Memory B cell (primary cell): ENCODE measurements at regions not wholly inside any gene's neighbourhood (a gene's known extent, or its start where the extent isn't known, plus 50 kb on each side); places are given as distances from the start of the nearest gene placed in this dataset.

ENCODE experiments used
- ATAC-seq: fragments of 150-1000 bp; cut with Tn5 transposase; 2 replicates; pipeline ENCODE4 v1.10.0; 2021; ENCODE audit warnings: low read depth, mild to moderate bottlenecking, moderate library complexity
- DNase-seq, 2 donors: peaks; one replicate each; pipeline ENCODE4 v3.0.0; 2022; ENCODE audit warnings: low spot score in 2 of 2
- H3K27ac Mint-ChIP-seq: one replicate; pipeline ENCODE4 v1.8.0; 2022; ENCODE audit warnings: mild to moderate bottlenecking, moderate library complexity, mixed read lengths
- H3K27me3 Mint-ChIP-seq: one replicate; pipeline ENCODE4 v1.8.0; 2022; ENCODE audit warnings: mixed read lengths
- H3K36me3 Mint-ChIP-seq: one replicate; pipeline ENCODE4 v1.8.0; 2022; ENCODE audit warnings: mild to moderate bottlenecking, mixed read lengths
- H3K4me1 Mint-ChIP-seq: one replicate; pipeline ENCODE4 v1.8.0; 2022; ENCODE audit warnings: mixed read lengths
- H3K4me3 Mint-ChIP-seq: one replicate; pipeline ENCODE4 v1.8.0; 2022; ENCODE audit warnings: mild to moderate bottlenecking, moderate library complexity, mixed read lengths
- H3K9me3 Mint-ChIP-seq: one replicate; pipeline ENCODE4 v1.8.0; 2022; ENCODE audit warnings: mixed read lengths

DNA sequence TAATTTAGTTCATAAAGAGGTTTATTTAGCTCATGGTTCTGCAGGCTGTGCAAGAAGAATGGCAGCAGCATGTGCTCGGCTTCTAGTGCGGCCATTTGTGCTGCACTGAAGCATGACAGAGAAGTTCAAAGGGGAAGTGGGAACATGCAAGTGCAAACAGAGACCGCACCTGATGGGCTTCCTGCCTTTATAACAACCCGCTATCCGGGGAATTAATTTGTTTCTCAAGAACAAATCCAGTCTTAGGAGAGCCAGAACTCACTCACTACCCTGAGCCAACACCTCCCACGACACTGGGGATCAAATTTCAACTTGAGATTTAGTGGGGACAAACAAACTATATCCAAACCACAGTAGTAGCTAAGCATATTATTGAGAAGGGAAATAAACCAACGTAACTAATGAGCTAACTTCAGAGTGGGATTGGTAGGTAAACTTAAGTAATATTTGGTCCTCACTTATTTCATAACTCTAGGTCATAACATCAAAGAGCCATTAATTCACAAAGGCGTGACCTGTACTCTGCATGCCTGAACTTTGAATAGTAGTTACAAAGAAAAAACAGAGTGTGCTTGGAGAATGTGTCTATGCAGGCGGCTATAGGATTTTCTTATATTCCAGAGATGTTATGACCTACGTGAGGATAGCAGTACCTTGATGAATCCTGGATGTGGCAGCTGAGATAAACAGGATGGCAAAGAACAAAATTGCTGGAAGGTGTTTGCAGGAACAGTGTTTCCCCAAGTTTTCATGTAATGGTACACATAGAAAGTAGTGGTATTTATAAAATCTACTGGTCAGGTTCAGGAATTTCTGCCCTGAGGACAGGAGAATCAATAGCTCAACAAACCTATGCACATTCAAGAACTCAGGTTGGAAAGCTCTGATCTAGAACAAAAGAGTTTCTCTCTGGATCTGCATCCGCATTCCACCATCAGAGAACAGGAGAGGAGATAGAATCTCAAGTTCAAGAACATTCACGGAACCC lies 845.9 kb upstream of the ID2 start:
- H3K4me3 Mint-ChIP-seq, result no peak overlapping the region
- ATAC-seq, result peak; percentile 53

DNA sequence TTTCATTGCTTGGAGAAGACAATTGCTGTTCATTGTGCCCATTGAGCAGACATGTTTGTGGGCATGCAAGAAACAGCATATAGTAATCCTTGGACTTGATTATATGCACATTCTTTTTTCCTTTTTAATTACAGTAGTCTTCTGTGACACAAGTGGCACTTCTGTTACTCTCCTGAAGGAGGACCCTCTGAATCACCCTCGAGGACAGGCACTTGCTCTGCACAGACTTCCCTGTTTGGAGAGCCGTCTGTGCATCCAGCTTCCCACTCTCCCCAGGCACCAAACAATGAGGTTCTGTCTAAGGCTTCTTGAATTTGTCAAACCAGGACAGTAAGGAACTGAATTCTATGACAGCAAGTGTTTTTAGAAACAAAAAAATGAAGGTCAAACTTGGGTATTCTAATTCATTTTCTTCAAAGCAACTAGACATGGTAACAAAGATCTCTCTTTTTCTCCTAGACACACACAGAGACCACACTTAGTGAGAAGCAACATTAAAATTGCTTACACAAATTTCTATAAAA lies 844.6 kb upstream of the ID2 start:
- peaks cover 4% of the 10 kb centered on the region for H3K27me3 Mint-ChIP-seq

More for the DNA sequence above, 845.9 kb upstream of the ID2 start:
- Mint-ChIP-seq H3K36me3 (no peaks in the 10 kb centered on the region), H3K9me3 (peaks cover 4% of the 10 kb centered on the region), H3K27me3 (peaks cover 5% of the 10 kb centered on the region), H3K27ac (no peak overlapping the region), H3K4me1 (peaks cover 2% of the 10 kb centered on the region)
- no peak for DNase-seq

DNA sequence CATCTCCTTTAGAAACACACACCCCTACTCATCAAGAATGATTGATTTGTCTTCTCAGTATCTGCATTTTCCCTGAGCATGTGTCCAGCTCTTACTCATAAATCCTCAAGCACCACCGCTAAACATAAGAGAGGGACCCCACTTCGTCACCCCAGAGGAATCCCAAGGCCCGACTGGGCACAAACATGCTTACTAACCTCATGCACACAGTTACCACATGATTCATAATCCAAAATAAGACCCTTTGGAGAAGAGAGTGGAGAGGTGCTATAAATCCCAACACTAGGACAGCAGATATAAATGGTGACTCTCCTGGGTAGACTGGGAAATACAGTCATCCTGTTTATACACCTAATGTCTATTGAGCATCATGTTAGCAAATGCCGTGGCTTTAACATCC lies 843.2 kb upstream of the ID2 start:
- no peak for ATAC-seq
- H3K27ac Mint-ChIP-seq, result no peak overlapping the region
- H3K27me3 Mint-ChIP-seq, result peaks cover 6% of the 10 kb centered on the region
- H3K4me1 Mint-ChIP-seq, result peaks cover 2% of the 10 kb centered on the region
- H3K36me3 Mint-ChIP-seq, result no peaks in the 10 kb centered on the region
- peaks cover 7% of the 10 kb centered on the region for H3K9me3 Mint-ChIP-seq
- no peak overlapping the region for H3K4me3 Mint-ChIP-seq
- no peak for DNase-seq

More for the DNA sequence above, 844.6 kb upstream of the ID2 start:
- no peak for ATAC-seq
- DNase-seq, result no peak
- no peaks in the 10 kb centered on the region for H3K36me3 Mint-ChIP-seq
- H3K9me3 Mint-ChIP-seq, result peaks cover 6% of the 10 kb centered on the region
- no peak overlapping the region for H3K4me3 Mint-ChIP-seq
- H3K4me1 Mint-ChIP-seq, result peaks cover 2% of the 10 kb centered on the region
- H3K27ac Mint-ChIP-seq, result no peak overlapping the region

DNA sequence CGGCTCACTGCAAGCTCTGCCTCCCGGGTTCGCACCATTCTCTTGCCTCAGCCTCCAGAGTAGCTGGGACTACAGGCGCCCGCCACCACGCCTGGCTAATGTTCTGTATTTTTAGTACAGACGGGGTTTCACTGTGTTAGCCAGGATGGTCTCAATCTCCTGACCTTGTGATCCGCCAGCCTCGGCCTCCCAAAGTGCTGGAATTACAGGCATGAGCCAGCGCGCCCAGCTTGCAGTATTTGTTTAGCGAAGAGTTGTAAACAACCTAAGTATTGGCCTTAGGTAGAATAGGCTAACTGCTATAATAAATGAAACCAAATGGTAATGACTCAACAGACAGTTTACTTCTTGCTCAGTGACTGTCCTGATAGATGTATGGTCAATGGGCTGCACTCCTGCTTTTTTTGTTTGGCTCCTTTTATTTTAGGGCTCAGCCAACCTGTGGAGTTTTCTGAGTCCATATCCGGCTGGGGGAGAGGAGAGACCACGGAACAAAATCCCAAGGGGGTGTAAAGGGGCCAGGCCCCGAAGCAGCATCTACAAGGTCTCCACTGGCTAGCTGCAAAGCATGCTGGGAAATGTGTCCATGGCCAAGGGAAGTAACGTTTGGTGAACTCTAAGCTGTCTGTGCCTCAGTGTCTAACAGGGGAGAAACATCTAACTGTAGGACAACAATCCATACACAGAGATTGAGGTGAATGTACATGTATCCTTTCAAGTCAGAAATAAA lies 841.0 kb upstream of the ID2 start:
- no peak for DNase-seq
- Mint-ChIP-seq H3K27me3 (peaks cover 7% of the 10 kb centered on the region), H3K27ac (no peak overlapping the region), H3K36me3 (no peaks in the 10 kb centered on the region), H3K9me3 (peaks cover 7% of the 10 kb centered on the region), H3K4me1 (peaks cover under 1% of the 10 kb centered on the region), H3K4me3 (no peak overlapping the region)
- no peak for ATAC-seq

DNA sequence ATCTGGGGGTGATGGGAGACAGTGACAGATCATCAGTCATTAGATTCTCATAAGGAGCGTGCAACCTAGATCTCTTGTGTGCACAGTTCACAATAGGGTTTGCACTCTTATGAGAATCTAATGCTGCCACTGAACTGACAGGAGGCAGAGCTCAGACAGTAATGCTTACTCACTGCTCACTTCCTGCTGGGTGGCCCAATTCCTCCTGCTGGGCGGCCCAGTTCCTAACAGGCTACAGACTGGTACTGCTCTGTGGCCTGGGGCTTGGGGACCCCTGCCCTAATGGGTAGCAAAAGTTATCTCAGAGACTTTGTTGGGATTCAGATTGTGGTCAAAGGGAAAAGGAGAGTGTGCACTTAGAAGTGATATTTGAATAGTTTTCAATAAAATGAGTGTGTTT lies 840.1 kb upstream of the ID2 start:
- H3K36me3 Mint-ChIP-seq, result no peaks in the 10 kb centered on the region
- peaks cover 7% of the 10 kb centered on the region for H3K9me3 Mint-ChIP-seq
- peaks cover 7% of the 10 kb centered on the region for H3K27me3 Mint-ChIP-seq
- DNase-seq (no peak), ATAC-seq (no peak)
- H3K27ac Mint-ChIP-seq, result no peak overlapping the region
- H3K4me3 Mint-ChIP-seq, result no peak overlapping the region
- H3K4me1 Mint-ChIP-seq, result no peaks in the 10 kb centered on the region

DNA sequence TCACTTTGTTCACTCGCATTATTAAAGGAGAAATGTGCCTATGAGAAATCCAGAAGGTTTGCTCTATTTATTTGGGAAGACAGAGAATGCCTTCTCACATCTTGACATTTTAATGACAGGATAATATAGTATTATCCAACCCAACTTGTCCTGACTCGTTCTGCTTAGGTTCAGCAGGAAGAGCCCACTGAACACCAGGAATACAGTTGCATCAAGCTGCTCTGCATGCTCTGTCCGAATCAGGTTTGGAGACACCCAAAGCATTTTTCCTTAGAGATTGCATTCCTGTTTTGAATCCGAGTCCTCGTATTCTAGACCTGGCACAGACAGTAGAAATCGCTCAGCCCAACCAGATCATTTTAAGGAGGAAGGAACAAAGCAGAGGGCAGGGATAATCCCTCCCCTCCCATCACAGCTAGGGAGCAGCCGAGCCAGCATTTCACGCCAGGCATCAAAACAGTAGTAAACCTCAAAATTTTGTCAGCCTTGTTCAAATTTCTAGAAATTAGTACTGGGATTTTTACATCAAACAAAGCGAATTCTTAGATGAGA lies 837.4 kb upstream of the ID2 start:
- Mint-ChIP-seq H3K36me3 (no peaks in the 10 kb centered on the region), H3K9me3 (peaks cover 5% of the 10 kb centered on the region), H3K27ac (no peak overlapping the region), H3K4me3 (no peak overlapping the region), H3K27me3 (peaks cover 6% of the 10 kb centered on the region), H3K4me1 (no peaks in the 10 kb centered on the region)
- no peak for ATAC-seq
- no peak for DNase-seq

DNA sequence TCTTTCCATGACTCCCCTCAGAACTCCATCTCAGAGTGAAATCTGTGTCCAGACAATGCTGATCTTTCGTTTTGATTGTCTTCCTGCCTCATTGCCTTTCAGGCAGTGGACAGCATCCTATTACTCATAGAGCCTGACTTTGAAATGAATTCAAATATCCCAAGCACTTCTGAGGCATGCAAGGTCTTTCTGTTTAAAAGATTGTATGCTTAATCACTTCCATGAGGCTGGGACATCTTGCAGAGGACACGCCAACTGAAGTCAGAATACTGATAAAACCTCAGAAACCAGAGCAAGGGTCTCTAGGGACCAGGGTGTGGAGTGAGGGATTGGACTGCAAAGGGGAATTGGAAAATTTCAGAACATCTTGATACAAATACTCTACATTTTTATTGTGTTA lies 836.5 kb upstream of the ID2 start:
- Mint-ChIP-seq H3K27me3 (peaks cover 8% of the 10 kb centered on the region), H3K36me3 (no peaks in the 10 kb centered on the region), H3K27ac (no peak overlapping the region), H3K4me3 (no peak overlapping the region), H3K4me1 (no peaks in the 10 kb centered on the region), H3K9me3 (peaks cover 5% of the 10 kb centered on the region)
- DNase-seq (no peak), ATAC-seq (no peak)

DNA sequence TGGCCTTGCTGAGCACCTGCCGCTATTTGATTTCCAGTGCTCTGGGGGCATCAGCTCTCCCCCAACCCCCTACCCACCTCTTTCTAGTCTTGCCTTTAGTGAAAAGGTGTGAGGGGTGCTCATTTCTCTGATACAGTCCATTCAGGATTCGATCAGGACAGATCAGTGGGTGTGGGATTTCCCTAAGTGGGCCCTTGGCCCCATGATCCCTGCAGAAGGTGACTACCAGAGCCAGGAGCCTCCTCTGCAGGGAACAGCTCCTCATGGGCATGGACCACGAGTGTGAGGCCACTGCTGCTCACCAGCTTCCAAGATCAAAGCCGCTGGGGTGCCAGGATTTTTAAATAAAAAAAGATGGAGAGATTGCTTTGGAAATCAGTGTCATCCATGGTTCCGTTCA lies 835.2 kb upstream of the ID2 start:
- H3K4me3 Mint-ChIP-seq, result no peak overlapping the region
- ATAC-seq (no peak), DNase-seq (no peak)
- no peak overlapping the region for H3K27ac Mint-ChIP-seq
- H3K27me3 Mint-ChIP-seq, result peaks cover 7% of the 10 kb centered on the region
- H3K9me3 Mint-ChIP-seq, result peaks cover 1% of the 10 kb centered on the region
- no peaks in the 10 kb centered on the region for H3K36me3 Mint-ChIP-seq
- H3K4me1 Mint-ChIP-seq, result no peaks in the 10 kb centered on the region

DNA sequence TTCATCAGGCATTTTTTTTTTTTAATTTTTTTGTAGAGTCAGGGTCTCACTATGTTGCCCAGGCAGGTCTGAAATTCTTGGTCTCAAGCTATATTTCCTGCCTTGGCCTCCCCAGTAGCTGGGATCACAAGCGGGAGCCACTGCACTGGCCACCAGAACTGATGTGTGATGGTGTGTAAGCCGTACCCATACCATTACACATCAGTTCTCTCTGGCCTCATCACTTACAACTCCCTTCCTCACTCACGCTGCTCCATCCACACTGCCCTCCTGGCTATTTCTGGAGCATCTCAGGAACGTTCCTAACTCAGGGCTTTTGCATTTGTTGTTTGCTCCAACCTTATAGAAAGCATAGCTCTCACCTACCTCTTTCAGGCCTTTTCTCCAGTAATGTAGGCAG lies 834.5 kb upstream of the ID2 start:
- H3K4me3 Mint-ChIP-seq, result no peak overlapping the region
- ATAC-seq, result no peak

DNA sequence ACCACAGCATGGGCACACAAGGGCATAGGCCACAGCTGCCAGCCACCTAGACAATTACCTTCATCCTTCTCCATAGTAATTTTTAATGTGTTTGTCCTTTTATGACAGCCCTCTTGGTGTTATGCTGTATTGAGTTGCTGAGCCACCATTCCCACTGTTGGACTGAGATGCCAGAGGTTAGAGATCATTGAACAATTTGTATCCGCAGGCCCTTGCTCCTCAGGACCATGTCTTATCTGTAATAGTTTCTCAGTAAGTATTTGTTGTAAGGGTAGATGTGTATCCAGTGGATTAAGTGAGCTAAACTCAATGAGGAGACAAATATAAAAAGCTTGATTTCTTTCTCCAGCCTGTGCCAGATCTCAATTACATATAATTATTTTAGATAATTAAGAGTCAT lies 832.8 kb upstream of the ID2 start:
- Mint-ChIP-seq H3K9me3 (no peaks in the 10 kb centered on the region), H3K27me3 (peaks cover 8% of the 10 kb centered on the region), H3K27ac (no peak overlapping the region), H3K4me1 (no peaks in the 10 kb centered on the region), H3K4me3 (no peak overlapping the region), H3K36me3 (no peaks in the 10 kb centered on the region)
- ATAC-seq (no peak), DNase-seq (no peak)

More for the DNA sequence above, 834.5 kb upstream of the ID2 start:
- no peak for DNase-seq
- Mint-ChIP-seq H3K9me3 (peaks cover 1% of the 10 kb centered on the region), H3K27me3 (peaks cover 7% of the 10 kb centered on the region), H3K27ac (no peak overlapping the region), H3K4me1 (no peaks in the 10 kb centered on the region), H3K36me3 (no peaks in the 10 kb centered on the region)

DNA sequence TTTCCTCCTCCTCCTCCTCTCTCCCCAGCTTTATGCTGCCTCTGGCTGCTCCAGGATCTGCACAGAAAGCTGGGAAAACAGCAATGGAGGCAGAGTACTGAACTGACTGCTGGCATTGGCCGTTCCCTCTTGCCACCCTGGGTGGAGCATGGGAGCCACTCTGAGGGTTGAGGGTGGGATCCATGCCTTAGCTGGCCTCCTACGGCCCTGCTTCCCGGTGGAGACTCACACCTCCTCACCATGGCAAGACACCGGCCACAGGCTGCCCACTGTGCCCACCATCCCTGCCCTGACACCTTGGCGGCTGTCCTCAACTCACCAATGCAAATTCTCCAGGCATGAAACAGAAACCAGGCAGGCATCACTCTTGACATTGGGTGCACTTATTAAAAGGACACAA lies 832.3 kb upstream of the ID2 start:
- DNase-seq (no peak), ATAC-seq (no peak)
- Mint-ChIP-seq H3K27me3 (peaks cover 8% of the 10 kb centered on the region), H3K27ac (no peak overlapping the region), H3K4me3 (no peak overlapping the region), H3K4me1 (no peaks in the 10 kb centered on the region), H3K9me3 (peaks cover 1% of the 10 kb centered on the region), H3K36me3 (no peaks in the 10 kb centered on the region)

DNA sequence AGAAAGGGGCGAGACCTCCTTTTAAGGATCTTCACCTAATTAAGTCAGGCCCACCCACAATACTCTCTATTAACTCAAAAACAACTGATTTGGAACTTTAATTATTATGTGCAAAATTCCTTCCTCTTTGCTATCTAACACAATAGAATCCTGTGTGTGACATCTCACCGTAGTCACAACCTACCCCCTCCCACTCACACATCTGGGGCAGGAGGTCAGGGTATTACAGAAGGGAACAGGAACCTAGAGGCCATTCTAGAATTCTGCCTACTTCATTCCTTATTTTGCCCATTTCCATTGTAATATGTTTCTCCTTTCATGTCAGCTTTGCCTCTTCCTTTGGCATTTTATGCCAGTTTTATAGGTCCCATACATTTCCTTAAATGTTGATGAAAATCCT lies 829.3 kb upstream of the ID2 start:
- Mint-ChIP-seq H3K27me3 (peaks cover 6% of the 10 kb centered on the region), H3K27ac (no peak overlapping the region), H3K36me3 (no peaks in the 10 kb centered on the region)

DNA sequence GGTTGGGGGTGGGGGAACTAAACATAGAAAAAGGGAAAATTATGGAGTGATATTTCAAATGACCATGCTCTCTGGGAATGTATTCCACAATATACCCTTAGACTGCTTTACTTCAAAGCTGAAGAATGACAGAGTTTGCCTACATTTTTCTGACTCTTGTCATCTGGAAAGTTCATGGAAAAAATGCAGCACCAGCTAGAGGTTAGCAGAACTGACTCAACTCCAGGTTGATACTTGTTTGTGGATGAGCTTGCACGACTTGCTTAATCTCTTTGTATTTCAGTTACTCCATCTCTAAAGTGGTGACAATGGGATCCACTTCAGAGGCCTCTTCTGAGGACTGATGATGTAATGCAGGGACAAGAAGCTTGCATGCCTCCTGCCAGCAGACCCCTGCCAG lies 824.0 kb upstream of the ID2 start:
- no peak for DNase-seq
- Mint-ChIP-seq H3K4me3 (no peak overlapping the region), H3K36me3 (no peaks in the 10 kb centered on the region), H3K4me1 (no peaks in the 10 kb centered on the region), H3K27ac (no peak overlapping the region), H3K27me3 (peaks cover 7% of the 10 kb centered on the region), H3K9me3 (peaks cover 3% of the 10 kb centered on the region)
- ATAC-seq, result no peak

More for the DNA sequence above, 829.3 kb upstream of the ID2 start:
- peaks cover 3% of the 10 kb centered on the region for H3K9me3 Mint-ChIP-seq
- no peaks in the 10 kb centered on the region for H3K4me1 Mint-ChIP-seq
- H3K4me3 Mint-ChIP-seq, result no peak overlapping the region
- no peak for DNase-seq
- ATAC-seq, result no peak

DNA sequence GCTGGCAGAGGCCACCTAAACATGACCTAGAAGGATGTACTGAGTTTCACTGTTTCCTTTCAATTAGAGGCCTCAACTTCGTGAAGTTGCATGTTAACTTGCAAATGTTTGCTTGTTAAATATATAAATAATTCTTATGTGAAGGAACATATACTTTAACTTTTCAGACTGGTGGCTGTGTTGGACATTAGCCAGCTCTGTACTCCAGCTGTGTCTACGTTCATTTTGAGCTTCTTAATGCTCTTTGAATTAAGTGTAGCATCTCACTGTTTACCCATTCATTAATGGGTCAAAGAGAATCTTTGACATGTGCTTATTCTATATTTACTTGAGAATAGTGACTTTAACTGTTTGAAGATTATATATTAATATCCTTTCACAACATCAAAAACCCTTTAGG lies 823.2 kb upstream of the ID2 start:
- Mint-ChIP-seq H3K27ac (no peak overlapping the region), H3K9me3 (peaks cover 3% of the 10 kb centered on the region), H3K4me1 (no peaks in the 10 kb centered on the region), H3K36me3 (no peaks in the 10 kb centered on the region), H3K4me3 (no peak overlapping the region), H3K27me3 (peaks cover 6% of the 10 kb centered on the region)
- ATAC-seq, result no peak
- DNase-seq, result no peak
